A549 (cell line): ENCODE measurements at regions not wholly inside any gene's neighbourhood (a gene's known extent, or its start where the extent isn't known, plus 50 kb on each side); places are given as distances from the start of the nearest gene placed in this dataset.

Source experiments
- ATAC-seq, 2 experiments: fragments of 200-7000 bp in 1 of 2; fragments of >200 bp in 1 of 2; cut with Nextera tagmentation in 1 of 2; cut with Tn5 transposase in 1 of 2; 3 replicates each; pipeline versions ENCODE4 v1.8.0 to v1.9.1; 2018 to 2020; ENCODE audit warnings: mild to moderate bottlenecking in 1 of 2, moderate library complexity in 1 of 2
- CTCF ChIA-PET: fragments of 300-600 bp; sonication (Branson Sonifier 250); formaldehyde crosslinking; extraction: SDS; loops from one replicate; lab custom pipeline; 2021; ENCODE audit warnings: antibody characterized with exemption, inconsistent platforms; lab: Yijun Ruan, JAX
- POLR2A ChIA-PET: fragments of 350-600 bp; formaldehyde crosslinking; extraction: SDS; loops from one replicate; lab custom pipeline; 2021; ENCODE audit warnings: antibody characterized with exemption, inconsistent platforms; lab: Yijun Ruan, JAX
- DNase-seq, 2 experiments: peaks; one replicate each; pipeline versions ENCODE4 v3.0.0 to v3.0.0-alpha.2; 2011 to 2016; ENCODE audit warnings: low read depth in 1 of 2, low spot score in 1 of 2
- FAIRE-seq: peaks from 2 replicates; lab custom pipeline; 2011; peaks lifted over from hg19 to GRCh38; lab: Jason Lieb, UNC
- H3K27ac ChIP-seq, 2 experiments: fragments of >200 bp; sonication (Bioruptor Twin); formaldehyde crosslinking; 3 replicates each; pipeline ENCODE4 v1.5.1; 2016 to 2017
- H3K4me1 ChIP-seq: fragments of >200 bp; sonication (Bioruptor Twin); formaldehyde crosslinking; 3 replicates; pipeline ENCODE4 v1.6.1; 2016
- H3K4me2 ChIP-seq: fragments of >200 bp; sonication (Bioruptor Twin); formaldehyde crosslinking; 3 replicates; pipeline ENCODE4 v1.6.1; 2016
- H3K4me3 ChIP-seq: fragments of >200 bp; sonication (Bioruptor Twin); formaldehyde crosslinking; 3 replicates; pipeline ENCODE4 v1.5.1; 2016
- H3K9me3 ChIP-seq: fragments of >200 bp; sonication (Bioruptor Twin); formaldehyde crosslinking; 3 replicates; pipeline ENCODE4 v1.6.1; 2016
- CHD4 ChIP-seq: fragments of 200-600 bp; sonication (generic); IDR thresholded peaks from 2 replicates; pipeline ENCODE4 v1.6.1; 2016; ENCODE audit warnings: antibody characterized with exemption, mild to moderate bottlenecking, borderline replicate concordance
- EHMT2 ChIP-seq: fragments of 200-600 bp; sonication (generic); IDR thresholded peaks from 2 replicates; pipeline ENCODE4 v1.6.1; 2016; ENCODE audit warnings: antibody characterized with exemption, low read depth, mild to moderate bottlenecking, moderate library complexity
- EP300 ChIP-seq, 2 experiments: fragments of >200 bp; sonication (Bioruptor Twin); formaldehyde crosslinking; IDR thresholded peaks; 2 replicates in 1 of 2; 3 replicates in 1 of 2; pipeline ENCODE4 v1.6.1; 2016 to 2017
- HOXA7 ChIP-seq: fragments of 250-450 bp; sonication (Bioruptor Pico); IDR thresholded peaks from 2 replicates; pipeline ENCODE4 v1.5.0; 2020; ENCODE audit warnings: mild to moderate bottlenecking, moderate library complexity
- KDM1A ChIP-seq: fragments of 200-600 bp; sonication (generic); IDR thresholded peaks from 2 replicates; pipeline ENCODE4 v1.6.1; 2016; ENCODE audit warnings: low read depth, mild to moderate bottlenecking
- NR3C1 ChIP-seq: fragments of >200 bp; sonication (Bioruptor Twin); formaldehyde crosslinking; IDR thresholded peaks from 3 replicates; pipeline ENCODE4 v1.6.1; 2017
- PHF8 ChIP-seq: fragments of 200-600 bp; sonication (generic); IDR thresholded peaks from 2 replicates; pipeline ENCODE4 v1.6.1; 2016; ENCODE audit warnings: low read depth, mild to moderate bottlenecking, antibody characterized with exemption, moderate library complexity, borderline replicate concordance
- RARB ChIP-seq: fragments of 250-450 bp; sonication (Bioruptor Pico); IDR thresholded peaks from 2 replicates; pipeline ENCODE4 v1.8.0; 2021; ENCODE audit warnings: mild to moderate bottlenecking, moderate library complexity
- SMC3 ChIP-seq: fragments of >200 bp; sonication (Bioruptor Twin); formaldehyde crosslinking; IDR thresholded peaks from 3 replicates; pipeline ENCODE4 v1.6.1; 2018; ENCODE audit warnings: inconsistent platforms
- SREBF2 ChIP-seq: fragments of 450-650 bp; IDR thresholded peaks from 2 replicates; pipeline ENCODE4 v1.6.1; 2014; ENCODE audit warnings: mild to moderate bottlenecking, moderate library complexity
- TFCP2L1 ChIP-seq: fragments of 250-450 bp; sonication (Bioruptor Pico); IDR thresholded peaks from 2 replicates; pipeline ENCODE4 v1.5.0; 2021; ENCODE audit warnings: mild to moderate bottlenecking
- ZFP36 ChIP-seq: fragments of 450-650 bp; IDR thresholded peaks from 2 replicates; pipeline ENCODE4 v1.6.1; 2014; ENCODE audit warnings: borderline replicate concordance; ENCODE audit not compliant: partially characterized antibody
- WGBS: methylation state at CpG from one replicate; pipeline ENCODE4 v1.1.6; 2017; ENCODE audit errors: missing lambda C conversion rate; 5-methylcytosine and 5-hydroxymethylcytosine counted together
- TF ChIP-seq, protein P1 (sequence below): fragments of 150-350 bp; IDR thresholded peaks from 2 replicates; pipeline ENCODE4 v1.6.1; 2014; ENCODE audit warnings: low read depth, mild to moderate bottlenecking, low read length
- TF ChIP-seq, protein P2 (sequence below): fragments of 200-600 bp; sonication (generic); IDR thresholded peaks from 2 replicates; pipeline ENCODE4 v1.6.1; 2016; ENCODE audit warnings: antibody characterized with exemption, mild to moderate bottlenecking, moderate library complexity
- TF ChIP-seq, protein P3 (sequence below): fragments of >200 bp; sonication (Bioruptor Twin); formaldehyde crosslinking; IDR thresholded peaks from 3 replicates; pipeline ENCODE4 v1.5.1; 2016
- TF ChIP-seq, protein P4 (sequence below): fragments of >200 bp; sonication (Bioruptor Twin); formaldehyde crosslinking; IDR thresholded peaks from 2 replicates; pipeline ENCODE4 v1.6.1; 2016

DNA sequence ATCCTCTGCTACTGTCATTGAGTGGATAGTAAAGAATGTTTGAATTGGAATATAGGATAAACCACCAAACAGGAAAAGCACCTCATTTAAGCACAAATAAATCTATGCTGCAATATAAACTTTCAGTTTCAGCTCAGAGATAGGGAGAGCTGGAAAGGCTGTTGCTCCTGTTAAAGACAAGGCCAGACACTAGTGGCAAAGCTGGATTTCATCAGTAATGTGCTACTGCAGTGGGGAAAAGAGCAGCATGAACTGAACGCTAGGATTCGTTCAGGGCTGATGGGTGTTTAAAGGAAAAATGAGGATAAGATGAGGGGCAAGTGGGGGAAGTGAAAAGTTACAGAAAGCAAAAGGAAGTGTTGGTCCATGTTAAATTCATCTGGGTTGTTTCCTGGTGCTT lies 775.4 kb upstream of the COBL start:
- H3K4me2 ChIP-seq = no peak overlapping the region
- WGBS = 19% methylated on average over 2 of the region's 2 CpGs
- no peak for DNase-seq
- no peaks in the 10 kb centered on the region for H3K9me3 ChIP-seq
- no peak for ATAC-seq
- ChIA-PET CTCF (no interaction called here), POLR2A (no interaction called here)
- H3K27ac ChIP-seq = no peak overlapping the region
- TF ChIP-seq, protein P1, sequence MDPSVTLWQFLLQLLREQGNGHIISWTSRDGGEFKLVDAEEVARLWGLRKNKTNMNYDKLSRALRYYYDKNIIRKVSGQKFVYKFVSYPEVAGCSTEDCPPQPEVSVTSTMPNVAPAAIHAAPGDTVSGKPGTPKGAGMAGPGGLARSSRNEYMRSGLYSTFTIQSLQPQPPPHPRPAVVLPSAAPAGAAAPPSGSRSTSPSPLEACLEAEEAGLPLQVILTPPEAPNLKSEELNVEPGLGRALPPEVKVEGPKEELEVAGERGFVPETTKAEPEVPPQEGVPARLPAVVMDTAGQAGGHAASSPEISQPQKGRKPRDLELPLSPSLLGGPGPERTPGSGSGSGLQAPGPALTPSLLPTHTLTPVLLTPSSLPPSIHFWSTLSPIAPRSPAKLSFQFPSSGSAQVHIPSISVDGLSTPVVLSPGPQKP = no peak
- TF ChIP-seq, protein P2, sequence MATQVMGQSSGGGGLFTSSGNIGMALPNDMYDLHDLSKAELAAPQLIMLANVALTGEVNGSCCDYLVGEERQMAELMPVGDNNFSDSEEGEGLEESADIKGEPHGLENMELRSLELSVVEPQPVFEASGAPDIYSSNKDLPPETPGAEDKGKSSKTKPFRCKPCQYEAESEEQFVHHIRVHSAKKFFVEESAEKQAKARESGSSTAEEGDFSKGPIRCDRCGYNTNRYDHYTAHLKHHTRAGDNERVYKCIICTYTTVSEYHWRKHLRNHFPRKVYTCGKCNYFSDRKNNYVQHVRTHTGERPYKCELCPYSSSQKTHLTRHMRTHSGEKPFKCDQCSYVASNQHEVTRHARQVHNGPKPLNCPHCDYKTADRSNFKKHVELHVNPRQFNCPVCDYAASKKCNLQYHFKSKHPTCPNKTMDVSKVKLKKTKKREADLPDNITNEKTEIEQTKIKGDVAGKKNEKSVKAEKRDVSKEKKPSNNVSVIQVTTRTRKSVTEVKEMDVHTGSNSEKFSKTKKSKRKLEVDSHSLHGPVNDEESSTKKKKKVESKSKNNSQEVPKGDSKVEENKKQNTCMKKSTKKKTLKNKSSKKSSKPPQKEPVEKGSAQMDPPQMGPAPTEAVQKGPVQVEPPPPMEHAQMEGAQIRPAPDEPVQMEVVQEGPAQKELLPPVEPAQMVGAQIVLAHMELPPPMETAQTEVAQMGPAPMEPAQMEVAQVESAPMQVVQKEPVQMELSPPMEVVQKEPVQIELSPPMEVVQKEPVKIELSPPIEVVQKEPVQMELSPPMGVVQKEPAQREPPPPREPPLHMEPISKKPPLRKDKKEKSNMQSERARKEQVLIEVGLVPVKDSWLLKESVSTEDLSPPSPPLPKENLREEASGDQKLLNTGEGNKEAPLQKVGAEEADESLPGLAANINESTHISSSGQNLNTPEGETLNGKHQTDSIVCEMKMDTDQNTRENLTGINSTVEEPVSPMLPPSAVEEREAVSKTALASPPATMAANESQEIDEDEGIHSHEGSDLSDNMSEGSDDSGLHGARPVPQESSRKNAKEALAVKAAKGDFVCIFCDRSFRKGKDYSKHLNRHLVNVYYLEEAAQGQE = no peak
- TF ChIP-seq PHF8 (no peak), TFCP2L1 (CRISPR knock-in tag) (no peak), EP300 (IDR thresholded peaks at IDR 0.05) (no peak), ZFP36 (no peak), SREBF2 (no peak), NR3C1 (no peak), KDM1A (no peak), CHD4 (no peak), HOXA7 (no peak), RARB (CRISPR knock-in tag) (no peak), EHMT2 (no peak)
- TF ChIP-seq, protein P3, sequence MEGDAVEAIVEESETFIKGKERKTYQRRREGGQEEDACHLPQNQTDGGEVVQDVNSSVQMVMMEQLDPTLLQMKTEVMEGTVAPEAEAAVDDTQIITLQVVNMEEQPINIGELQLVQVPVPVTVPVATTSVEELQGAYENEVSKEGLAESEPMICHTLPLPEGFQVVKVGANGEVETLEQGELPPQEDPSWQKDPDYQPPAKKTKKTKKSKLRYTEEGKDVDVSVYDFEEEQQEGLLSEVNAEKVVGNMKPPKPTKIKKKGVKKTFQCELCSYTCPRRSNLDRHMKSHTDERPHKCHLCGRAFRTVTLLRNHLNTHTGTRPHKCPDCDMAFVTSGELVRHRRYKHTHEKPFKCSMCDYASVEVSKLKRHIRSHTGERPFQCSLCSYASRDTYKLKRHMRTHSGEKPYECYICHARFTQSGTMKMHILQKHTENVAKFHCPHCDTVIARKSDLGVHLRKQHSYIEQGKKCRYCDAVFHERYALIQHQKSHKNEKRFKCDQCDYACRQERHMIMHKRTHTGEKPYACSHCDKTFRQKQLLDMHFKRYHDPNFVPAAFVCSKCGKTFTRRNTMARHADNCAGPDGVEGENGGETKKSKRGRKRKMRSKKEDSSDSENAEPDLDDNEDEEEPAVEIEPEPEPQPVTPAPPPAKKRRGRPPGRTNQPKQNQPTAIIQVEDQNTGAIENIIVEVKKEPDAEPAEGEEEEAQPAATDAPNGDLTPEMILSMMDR = no peak
- H3K4me3 ChIP-seq = no peak overlapping the region
- FAIRE-seq = no peak
- H3K4me1 ChIP-seq = no peaks in the 10 kb centered on the region

DNA sequence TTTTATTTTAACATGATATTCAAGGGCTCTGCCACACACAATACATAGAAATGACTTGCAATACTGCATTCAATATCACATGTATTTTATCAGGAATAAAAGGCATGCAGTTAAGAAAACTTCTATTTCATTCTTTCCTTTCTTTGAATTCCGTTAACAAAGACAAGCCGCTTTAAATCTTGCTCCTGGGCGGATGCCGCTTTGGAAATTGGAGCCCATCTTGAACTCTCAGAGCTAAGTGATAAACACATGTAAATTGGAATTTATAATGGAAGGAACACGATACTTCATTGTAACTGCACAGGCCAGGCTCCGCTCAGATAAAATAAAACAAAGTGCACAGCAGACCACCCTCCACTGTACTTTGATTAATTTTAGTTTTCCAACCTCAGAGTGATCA lies 774.5 kb upstream of the COBL start:
- TF ChIP-seq, protein P4, sequence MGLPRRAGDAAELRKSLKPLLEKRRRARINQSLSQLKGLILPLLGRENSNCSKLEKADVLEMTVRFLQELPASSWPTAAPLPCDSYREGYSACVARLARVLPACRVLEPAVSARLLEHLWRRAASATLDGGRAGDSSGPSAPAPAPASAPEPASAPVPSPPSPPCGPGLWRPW = no peak
- no peak for TF ChIP-seq SMC3
- DNase-seq (no peak), ATAC-seq (no peak), FAIRE-seq (no peak)
- Histone ChIP-seq H3K4me3 (no peak overlapping the region), H3K9me3 (no peaks in the 10 kb centered on the region), H3K4me1 (no peaks in the 10 kb centered on the region), H3K4me2 (no peak overlapping the region), H3K27ac (no peak overlapping the region)
- CTCF ChIA-PET = no interaction called here
- POLR2A ChIA-PET = no interaction called here
- WGBS = 36% methylated on average over 6 of the region's 6 CpGs
